ENCODE measurements at regions not wholly inside any gene's neighbourhood (a gene's known extent, or its start where the extent isn't known, plus 50 kb on each side); places are given as distances from the start of the nearest gene placed in this dataset.

- 97 to 100% methylated on average over 1 to 5 of the region's 5 CpGs for WGBS, 2 experiments (ENCODE audit: extremely low coverage in 1 of 2, insufficient coverage in 1 of 2, insufficient read length in 1 of 2, insufficient replicate concordance in 2 of 2, low coverage in 1 of 2, low lambda C conversion rate in 2 of 2, missing lambda C conversion rate in 1 of 2)
- no peak overlapping the region for H3K56ac ChIP-seq (replicated peaks; ENCODE audit: insufficient read length, low read depth, low read length)
- no peak overlapping the region for H2BK12ac ChIP-seq (ENCODE audit: low read depth, low read length)
- H3K79me2 ChIP-seq (ENCODE audit: control insufficient read depth in 1 of 2, insufficient read depth in 2 of 2, low read length in 2 of 2), result no peaks in the 10 kb centered on the region
- FAIRE-seq (no peak), DNase-seq (ENCODE audit: low read depth in 1 of 2, low spot score in 2 of 2) (no peak)
- no peak overlapping the region for H2AFZ ChIP-seq (ENCODE audit: low read length)
- H3K4me3 ChIP-seq (ENCODE audit: extremely low read depth in 1 of 4, insufficient read depth in 2 of 4, low read depth in 3 of 4, low read length in 4 of 4), result no peak overlapping the region
- H2BK120ac ChIP-seq (replicated peaks; ENCODE audit: low read depth, low read length), result no peak overlapping the region
- no peak overlapping the region for H4K91ac ChIP-seq (replicated peaks; ENCODE audit: insufficient read length, low read length)
- H4K5ac ChIP-seq (ENCODE audit: insufficient read length, low read depth, low read length), result no peak overlapping the region
- no peak overlapping the region for H3K4ac ChIP-seq (replicated peaks; ENCODE audit: insufficient read length, low read depth, low read length)
- H3K4me2 ChIP-seq (ENCODE audit: insufficient read depth in 1 of 2, low read depth in 2 of 2, low read length in 2 of 2), result no peak overlapping the region
- no peak overlapping the region for H2BK20ac ChIP-seq (ENCODE audit: low read length)
- H2AK5ac ChIP-seq (ENCODE audit: low read depth, low read length), result no peak overlapping the region
- no peak overlapping the region for H3K14ac ChIP-seq (ENCODE audit: insufficient read length)
- no peaks in the 10 kb centered on the region for H4K20me1 ChIP-seq (replicated peaks in 1 of 2; ENCODE audit: control insufficient read depth in 1 of 2, insufficient read depth in 2 of 2, low read length in 2 of 2)
- no peak overlapping the region for H2BK15ac ChIP-seq (ENCODE audit: low read length)
- H3K23ac ChIP-seq (ENCODE audit: insufficient read length), result no peak overlapping the region
- no peak overlapping the region for H3K18ac ChIP-seq (ENCODE audit: extremely low read depth, low read length)
- H2BK5ac ChIP-seq (ENCODE audit: low read depth, low read length), result no peak overlapping the region
- ChIA-PET CTCF (ENCODE audit: partially characterized antibody) (interaction anchor here (1.4 kb wide), 1 partner anchor 9 kb away, joined by 3 read pairs; no protein-coding TSS in a partner anchor), POLR2A (ENCODE audit: partially characterized antibody) (no interaction called here)
- H3K79me1 ChIP-seq (ENCODE audit: low read depth, low read length), result no peaks in the 10 kb centered on the region
- H3K27me3 ChIP-seq (replicated peaks in 1 of 4; ENCODE audit: control insufficient read depth in 3 of 4, extremely low read depth in 1 of 4, insufficient read depth in 3 of 4, low read length in 3 of 4), result no peaks in the 10 kb centered on the region
- H3K4me1 ChIP-seq (replicated peaks in 1 of 4; ENCODE audit: control insufficient read depth in 3 of 4, insufficient read depth in 4 of 4, low read length in 3 of 4), result no peaks in the 10 kb centered on the region
- H3K27ac ChIP-seq (ENCODE audit: low read depth, low read length), result no peak overlapping the region
- H3K23me2 ChIP-seq (ENCODE audit: low read depth, low read length), result no peaks in the 10 kb centered on the region
- no peak overlapping the region for H4K8ac ChIP-seq (ENCODE audit: extremely low read depth, insufficient read depth, low read length)
- no peaks in the 10 kb centered on the region for H3K36me3 ChIP-seq (ENCODE audit: control insufficient read depth in 2 of 4, insufficient read depth in 4 of 4, low read length in 3 of 4)
- no peak overlapping the region for H3K9ac ChIP-seq (replicated peaks in 1 of 4; ENCODE audit: extremely low read depth in 1 of 4, low read depth in 3 of 4, low read length in 3 of 4)
- H3K9me3 ChIP-seq (ENCODE audit: insufficient read depth in 2 of 2, low read depth in 1 of 2, low read length in 1 of 2), result no peaks in the 10 kb centered on the region
- TF ChIP-seq, protein P1, sequence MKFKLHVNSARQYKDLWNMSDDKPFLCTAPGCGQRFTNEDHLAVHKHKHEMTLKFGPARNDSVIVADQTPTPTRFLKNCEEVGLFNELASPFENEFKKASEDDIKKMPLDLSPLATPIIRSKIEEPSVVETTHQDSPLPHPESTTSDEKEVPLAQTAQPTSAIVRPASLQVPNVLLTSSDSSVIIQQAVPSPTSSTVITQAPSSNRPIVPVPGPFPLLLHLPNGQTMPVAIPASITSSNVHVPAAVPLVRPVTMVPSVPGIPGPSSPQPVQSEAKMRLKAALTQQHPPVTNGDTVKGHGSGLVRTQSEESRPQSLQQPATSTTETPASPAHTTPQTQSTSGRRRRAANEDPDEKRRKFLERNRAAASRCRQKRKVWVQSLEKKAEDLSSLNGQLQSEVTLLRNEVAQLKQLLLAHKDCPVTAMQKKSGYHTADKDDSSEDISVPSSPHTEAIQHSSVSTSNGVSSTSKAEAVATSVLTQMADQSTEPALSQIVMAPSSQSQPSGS (IDR thresholded peaks at IDR 0.05; ENCODE audit: low read length), result no peak
- no peak for TF ChIP-seq MAX (IDR thresholded peaks at IDR 0.05)
- no peak for TF ChIP-seq CREB1 (IDR thresholded peaks at IDR 0.05)
- TF ChIP-seq RFX5 (IDR thresholded peaks at IDR 0.05; ENCODE audit: borderline replicate concordance, low read depth, low read length), result no peak
- TF ChIP-seq GTF2F1 (IDR thresholded peaks at IDR 0.05; ENCODE audit: borderline replicate concordance, low read depth, low read length), result no peak
These were observed 227.8 kb downstream of the PLK2 start for GRCh38 chr5:58232130-58232529.

All from H1 (cell line).